Osteoblast (primary cell): ENCODE measurements at regions not wholly inside any gene's neighbourhood (a gene's known extent, or its start where the extent isn't known, plus 50 kb on each side); places are given as distances from the start of the nearest gene placed in this dataset.

Source experiments
- DNase-seq: peaks from one replicate; pipeline ENCODE4 v3.0.0; 2011; ENCODE audit warnings: low spot score, mixed read lengths; ENCODE audit not compliant: insufficient read length; ENCODE audit errors: missing footprints
- H2AFZ ChIP-seq: 2 replicates; pipeline ENCODE4 v1.6.0; 2011; ENCODE audit warnings: mild to moderate bottlenecking, low read length
- H3K27ac ChIP-seq: 2 replicates; pipeline ENCODE4 v1.5.1; 2011; ENCODE audit warnings: mild to moderate bottlenecking, low read depth, low read length, moderate library complexity
- H3K27me3 ChIP-seq: 2 replicates; pipeline ENCODE4 v1.6.0; 2012; ENCODE audit warnings: mild to moderate bottlenecking, control low read depth, inconsistent platforms, low read length, moderate library complexity; ENCODE audit not compliant: insufficient read depth
- H3K36me3 ChIP-seq: 2 replicates; pipeline ENCODE4 v1.5.1; 2011; ENCODE audit warnings: mild to moderate bottlenecking, low read length, control low read depth, moderate library complexity; ENCODE audit not compliant: insufficient read depth
- H3K4me1 ChIP-seq: 2 replicates; pipeline ENCODE4 v1.5.1; 2011; ENCODE audit warnings: mild to moderate bottlenecking, low read length, control low read depth, moderate library complexity; ENCODE audit not compliant: insufficient read depth
- H3K4me2 ChIP-seq: 2 replicates; pipeline ENCODE4 v1.6.0; 2011; ENCODE audit warnings: mild to moderate bottlenecking, low read length; ENCODE audit not compliant: insufficient read depth
- H3K4me3 ChIP-seq: fragments of 200-600 bp; sonication (generic); 3 replicates; pipeline ENCODE4 v1.5.1; 2012; ENCODE audit warnings: mild to moderate bottlenecking, low read length, inconsistent platforms; ENCODE audit not compliant: insufficient read depth
- H3K79me2 ChIP-seq: 2 replicates; pipeline ENCODE4 v1.6.0; 2012; ENCODE audit warnings: mild to moderate bottlenecking, low read length, control low read depth, inconsistent platforms; ENCODE audit not compliant: insufficient read depth
- H3K9me3 ChIP-seq: 2 replicates; pipeline ENCODE4 v1.5.1; 2011; ENCODE audit warnings: low read depth, low read length, control low read depth
- H4K20me1 ChIP-seq: 2 replicates; pipeline ENCODE4 v1.6.0; 2012; ENCODE audit warnings: mild to moderate bottlenecking, low read length, control low read depth; ENCODE audit not compliant: insufficient read depth
- TF ChIP-seq, protein P1 (sequence below): IDR thresholded peaks from 2 replicates; pipeline ENCODE4 v1.5.1; 2011; ENCODE audit warnings: mild to moderate bottlenecking, low read depth, low read length, moderate library complexity; ENCODE audit errors: extremely low read depth

DNA sequence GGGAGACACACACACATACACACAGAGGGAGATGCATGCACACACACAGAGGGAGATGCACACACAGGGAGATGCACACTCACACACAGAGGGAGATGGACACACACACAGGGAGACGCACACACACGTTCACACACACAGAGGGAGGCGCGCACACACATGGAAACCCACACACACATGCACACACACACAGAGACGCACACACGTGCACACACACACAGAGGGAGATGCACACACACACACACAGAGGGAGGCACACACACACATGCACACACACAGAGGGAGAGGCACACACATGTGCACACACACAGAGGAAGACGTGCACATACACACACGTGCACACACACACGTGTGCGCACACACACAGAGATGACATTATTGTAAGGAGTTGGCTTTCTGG lies 79.1 kb downstream of the HMX1 start:
- Histone ChIP-seq H3K9me3 (no peaks in the 10 kb centered on the region), H4K20me1 (no peaks in the 10 kb centered on the region), H2AFZ (no peak overlapping the region), H3K4me3 (no peak overlapping the region), H3K27me3 (no peaks in the 10 kb centered on the region), H3K4me1 (no peaks in the 10 kb centered on the region), H3K4me2 (no peak overlapping the region), H3K36me3 (no peaks in the 10 kb centered on the region), H3K27ac (no peak overlapping the region), H3K79me2 (no peaks in the 10 kb centered on the region)
- TF ChIP-seq, protein P1, sequence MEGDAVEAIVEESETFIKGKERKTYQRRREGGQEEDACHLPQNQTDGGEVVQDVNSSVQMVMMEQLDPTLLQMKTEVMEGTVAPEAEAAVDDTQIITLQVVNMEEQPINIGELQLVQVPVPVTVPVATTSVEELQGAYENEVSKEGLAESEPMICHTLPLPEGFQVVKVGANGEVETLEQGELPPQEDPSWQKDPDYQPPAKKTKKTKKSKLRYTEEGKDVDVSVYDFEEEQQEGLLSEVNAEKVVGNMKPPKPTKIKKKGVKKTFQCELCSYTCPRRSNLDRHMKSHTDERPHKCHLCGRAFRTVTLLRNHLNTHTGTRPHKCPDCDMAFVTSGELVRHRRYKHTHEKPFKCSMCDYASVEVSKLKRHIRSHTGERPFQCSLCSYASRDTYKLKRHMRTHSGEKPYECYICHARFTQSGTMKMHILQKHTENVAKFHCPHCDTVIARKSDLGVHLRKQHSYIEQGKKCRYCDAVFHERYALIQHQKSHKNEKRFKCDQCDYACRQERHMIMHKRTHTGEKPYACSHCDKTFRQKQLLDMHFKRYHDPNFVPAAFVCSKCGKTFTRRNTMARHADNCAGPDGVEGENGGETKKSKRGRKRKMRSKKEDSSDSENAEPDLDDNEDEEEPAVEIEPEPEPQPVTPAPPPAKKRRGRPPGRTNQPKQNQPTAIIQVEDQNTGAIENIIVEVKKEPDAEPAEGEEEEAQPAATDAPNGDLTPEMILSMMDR = no peak
- DNase-seq = no peak

DNA sequence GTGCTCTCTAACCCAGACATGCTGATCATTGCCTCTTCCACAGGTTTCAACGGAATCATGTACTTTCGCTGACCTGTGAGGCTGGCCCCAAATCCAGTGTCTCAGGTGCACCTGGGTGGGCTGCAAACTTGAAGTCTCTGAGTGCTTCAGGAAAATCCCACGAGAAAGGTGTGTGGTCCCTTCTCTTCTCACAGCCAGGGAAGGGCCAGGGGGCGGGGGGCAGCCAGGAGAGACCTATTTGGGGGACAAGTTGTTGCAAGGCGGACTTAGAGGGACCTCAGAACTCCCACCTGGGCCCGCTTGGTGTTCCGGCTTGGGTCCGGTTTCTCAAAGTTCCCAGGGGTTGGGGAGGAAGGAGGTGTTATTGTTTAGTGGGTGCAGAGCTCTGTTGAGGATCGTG lies 80.0 kb downstream of the HMX1 start:
- H3K27ac ChIP-seq = no peak overlapping the region
- TF ChIP-seq, protein P1 = no peak
- no peaks in the 10 kb centered on the region for H3K36me3 ChIP-seq
- H4K20me1 ChIP-seq = no peaks in the 10 kb centered on the region
- H3K79me2 ChIP-seq = no peaks in the 10 kb centered on the region
- no peaks in the 10 kb centered on the region for H3K27me3 ChIP-seq
- no peak overlapping the region for H2AFZ ChIP-seq
- no peak overlapping the region for H3K4me3 ChIP-seq
- no peaks in the 10 kb centered on the region for H3K4me1 ChIP-seq
- H3K4me2 ChIP-seq = no peak overlapping the region
- no peaks in the 10 kb centered on the region for H3K9me3 ChIP-seq
- DNase-seq = no peak

DNA sequence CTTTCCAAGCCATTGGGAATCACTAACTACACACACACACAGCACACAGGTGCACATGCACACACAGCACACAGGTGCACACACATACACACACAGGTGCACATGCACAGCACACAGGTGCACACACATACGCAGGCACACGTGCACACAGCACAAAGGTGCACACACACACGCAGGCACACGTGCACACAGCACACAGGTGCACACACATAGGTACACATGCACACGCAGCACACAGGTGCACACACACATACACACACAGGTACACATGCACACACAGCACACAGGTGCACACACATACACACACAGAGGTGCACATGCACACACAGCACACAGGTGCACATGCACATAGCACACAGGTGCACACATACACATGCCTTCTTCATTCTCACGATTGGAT lies 80.9 kb downstream of the HMX1 start:
- H3K4me3 ChIP-seq = no peak overlapping the region
- H3K27me3 ChIP-seq = no peaks in the 10 kb centered on the region
- no peaks in the 10 kb centered on the region for H3K4me1 ChIP-seq
- H3K9me3 ChIP-seq = no peaks in the 10 kb centered on the region
- H4K20me1 ChIP-seq = no peaks in the 10 kb centered on the region
- no peaks in the 10 kb centered on the region for H3K36me3 ChIP-seq
- H3K27ac ChIP-seq = no peak overlapping the region
- DNase-seq = no peak
- TF ChIP-seq, protein P1 = no peak
- H3K4me2 ChIP-seq = no peak overlapping the region
- H3K79me2 ChIP-seq = no peaks in the 10 kb centered on the region
- H2AFZ ChIP-seq = no peak overlapping the region

DNA sequence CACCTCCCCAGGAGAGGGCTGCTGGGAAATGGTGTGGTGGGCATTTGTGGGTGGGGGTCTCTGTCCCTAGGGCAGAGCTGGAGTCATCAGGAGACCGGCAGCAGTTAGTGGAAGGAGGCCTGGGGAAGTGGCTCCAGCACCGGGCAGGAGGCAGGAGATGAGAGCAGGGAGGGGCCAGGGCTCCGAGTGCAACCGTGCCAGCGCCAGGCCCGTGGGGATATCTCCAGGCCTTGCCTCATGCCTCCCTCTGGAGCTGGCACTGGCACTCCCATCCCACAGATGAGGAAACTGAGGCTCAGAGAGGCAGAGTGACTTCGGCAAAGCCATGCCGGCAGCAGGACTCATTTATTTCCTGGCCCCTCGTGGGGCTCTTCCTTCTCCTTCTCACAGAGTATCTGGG lies 83.5 kb downstream of the HMX1 start:
- Histone ChIP-seq H4K20me1 (no peaks in the 10 kb centered on the region), H3K4me1 (no peaks in the 10 kb centered on the region), H3K4me3 (no peak overlapping the region), H3K79me2 (no peaks in the 10 kb centered on the region), H3K4me2 (no peak overlapping the region), H3K27ac (no peak overlapping the region), H2AFZ (no peak overlapping the region), H3K36me3 (no peaks in the 10 kb centered on the region), H3K27me3 (no peaks in the 10 kb centered on the region), H3K9me3 (no peaks in the 10 kb centered on the region)
- TF ChIP-seq, protein P1 = no peak
- no peak for DNase-seq
